Ishikawa (cell line): ENCODE measurements at regions not wholly inside any gene's neighbourhood (a gene's known extent, or its start where the extent isn't known, plus 50 kb on each side); places are given as distances from the start of the nearest gene placed in this dataset.

Experiments used
- CEBPB ChIP-seq: IDR thresholded peaks from 2 replicates; pipeline ENCODE4 v1.6.1; 2012
- CREB1 ChIP-seq: IDR thresholded peaks from 2 replicates; pipeline ENCODE4 v1.6.1; 2012; ENCODE audit warnings: low read depth
- FOXM1 ChIP-seq: IDR thresholded peaks from 2 replicates; pipeline ENCODE4 v1.6.1; 2012; ENCODE audit warnings: low read depth, borderline replicate concordance
- NFIC ChIP-seq: IDR thresholded peaks from 2 replicates; pipeline ENCODE4 v1.6.1; 2012
- TAF1 ChIP-seq: IDR thresholded peaks from 2 replicates; pipeline ENCODE4 v1.6.1; 2012; ENCODE audit warnings: low read depth, mild to moderate bottlenecking

GRCh38 chr21:16742131-16742641 lies 770.7 kb upstream of the CXADR start:
- TF ChIP-seq FOXM1 = no peak
- no peak for TF ChIP-seq CREB1
- TF ChIP-seq TAF1 = no peak
- no peak for TF ChIP-seq NFIC
- no peak for TF ChIP-seq CEBPB
